ENCODE measurements at regions not wholly inside any gene's neighbourhood (a gene's known extent, or its start where the extent isn't known, plus 50 kb on each side); places are given as distances from the start of the nearest gene placed in this dataset.

DNA sequence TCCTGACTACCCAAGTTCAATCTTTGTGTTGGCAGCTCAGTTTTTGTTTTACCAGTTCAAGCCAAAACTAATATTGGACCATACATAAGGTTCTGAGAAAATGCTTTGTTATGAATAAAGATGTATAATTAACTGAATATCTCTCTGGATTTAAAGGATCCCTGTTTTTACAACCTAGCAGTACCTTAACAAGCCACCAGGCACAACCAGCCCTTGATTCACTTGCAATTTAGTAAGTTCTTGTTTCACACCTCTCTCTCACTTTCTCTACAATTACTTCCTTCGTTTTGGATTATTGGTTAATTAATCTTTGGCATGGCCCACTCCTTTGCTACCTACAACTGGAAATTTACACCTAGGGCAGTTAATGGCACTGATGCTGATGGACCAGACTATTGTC is 531.9 kb downstream of the SQOR start:
- no peak for TF ChIP-seq GATA2 (IDR thresholded peaks at IDR 0.05; ENCODE audit: low read depth, low read length)
- no peak for TF ChIP-seq GATA3 (IDR thresholded peaks at IDR 0.05; ENCODE audit: low read depth, low read length)
